Activated T-cell treated with anti-CD3 and anti-CD28 coated beads, Interleukin-2, amount 50 U/mL, for 72 hours (primary cell): ENCODE measurements at regions not wholly inside any gene's neighbourhood (a gene's known extent, or its start where the extent isn't known, plus 50 kb on each side); places are given as distances from the start of the nearest gene placed in this dataset.
A peak's percentile ranks its signal among the peaks of the same experiment; 100 is the strongest.
"Not testable (repeated sequence)": the region's sequence is repeated elsewhere in the genome, so short reads cannot be mapped to it uniquely, and the experiment has no call there.

ENCODE experiments used
- ATAC-seq, 2 donors: fragments of 150-1000 bp; cut with Tn5 transposase; replicated peaks in 1 of 2; 2 replicates each; pipeline ENCODE4 v1.10.0; 2021; ENCODE audit warnings: moderate library complexity in 2 of 2, mild to moderate bottlenecking in 1 of 2
- DNase-seq, 2 donors: peaks; one replicate each; pipeline ENCODE4 v3.0.0; 2021 to 2022; ENCODE audit warnings: mixed read lengths in 1 of 2
- H3K27ac Mint-ChIP-seq: one replicate; pipeline ENCODE4 v1.8.0; 2022; ENCODE audit warnings: mild to moderate bottlenecking, moderate library complexity, mixed read lengths
- H3K27me3 Mint-ChIP-seq: one replicate; pipeline ENCODE4 v1.8.0; 2022; ENCODE audit warnings: low read depth, mixed read lengths
- H3K36me3 Mint-ChIP-seq, 2 donors: one replicate each; pipeline ENCODE4 v1.8.0; 2022; ENCODE audit warnings: mixed read lengths in 2 of 2, mild to moderate bottlenecking in 1 of 2; ENCODE audit not compliant: insufficient read depth in 2 of 2
- H3K4me1 Mint-ChIP-seq: one replicate; pipeline ENCODE4 v1.8.0; 2022; ENCODE audit warnings: low read depth, mixed read lengths
- H3K4me3 Mint-ChIP-seq, 2 donors: one replicate each; pipeline ENCODE4 v1.8.0; 2022; ENCODE audit warnings: mild to moderate bottlenecking in 2 of 2, mixed read lengths in 2 of 2, moderate library complexity in 2 of 2
- H3K9me3 Mint-ChIP-seq, 2 donors: one replicate each; pipeline ENCODE4 v1.8.0; 2022; ENCODE audit warnings: mixed read lengths in 2 of 2

DNA sequence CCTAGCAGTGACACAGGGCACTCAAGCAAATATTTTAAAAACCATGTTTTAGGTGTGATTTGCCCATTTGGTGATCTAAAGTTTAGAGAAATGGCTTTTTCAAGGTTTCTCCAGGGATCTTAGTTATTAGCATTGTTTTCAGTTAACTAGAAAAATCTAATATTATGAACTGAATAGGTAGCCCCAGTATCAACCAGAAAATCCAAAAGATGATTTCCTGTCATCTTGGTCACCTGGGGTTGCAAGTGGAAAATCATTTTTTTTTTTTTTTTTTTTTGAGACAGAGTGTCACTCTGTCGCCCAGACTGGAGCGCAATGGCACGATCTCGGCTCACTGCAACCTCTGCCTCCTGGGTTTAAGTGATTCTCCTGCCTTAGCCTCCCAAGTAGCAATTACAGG is 106.6 kb upstream of the FMN2 start:
- Mint-ChIP-seq H3K4me3 (no peak overlapping the region), H3K27ac (no peak overlapping the region), H3K27me3 (no peaks in the 10 kb centered on the region), H3K36me3 (peaks cover 10 to 11% of the 10 kb centered on the region in 2 donors), H3K9me3 (peaks cover 14 to 15% of the 10 kb centered on the region in 2 donors), H3K4me1 (no peaks in the 10 kb centered on the region)
- no peak for DNase-seq
- no peak for ATAC-seq

DNA sequence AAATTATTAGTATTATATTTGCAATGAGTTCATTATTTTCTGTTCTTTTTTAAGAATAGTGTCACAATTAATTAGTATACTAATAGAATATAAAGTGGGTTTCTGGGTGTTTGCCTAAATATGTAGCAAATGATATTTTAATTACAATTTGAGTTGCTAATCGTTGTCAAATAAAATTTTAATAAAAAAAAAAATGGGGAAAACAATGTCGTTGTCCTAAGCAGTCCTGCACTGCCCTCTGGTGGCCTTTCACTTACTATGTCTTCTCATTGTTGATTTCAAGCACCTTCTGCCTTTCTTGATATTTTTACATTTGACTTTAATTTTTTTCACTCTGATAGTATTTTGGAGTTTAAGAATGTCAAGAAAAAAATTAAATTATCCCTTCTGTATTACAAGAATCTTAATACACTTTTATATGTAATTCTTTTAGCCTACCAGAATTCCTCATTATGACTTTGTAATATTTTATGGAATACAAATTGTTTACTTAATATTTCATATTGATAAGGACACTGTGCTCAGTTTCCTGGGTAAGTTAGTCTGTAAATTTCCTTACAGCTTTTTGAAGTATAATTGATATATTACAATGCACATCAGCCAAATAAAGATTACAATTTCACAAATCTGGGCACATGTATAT is 104.5 kb upstream of the FMN2 start:
- H3K27ac Mint-ChIP-seq: no peak overlapping the region
- no peak overlapping the region for H3K4me3 Mint-ChIP-seq
- H3K9me3 Mint-ChIP-seq: peaks cover 10 to 14% of the 10 kb centered on the region in 2 donors
- H3K4me1 Mint-ChIP-seq: no peaks in the 10 kb centered on the region
- DNase-seq (peak; percentile 16 to 30), ATAC-seq (no peak)
- H3K36me3 Mint-ChIP-seq: peaks cover 9 to 10% of the 10 kb centered on the region in 2 donors
- peaks cover 5% of the 10 kb centered on the region for H3K27me3 Mint-ChIP-seq

DNA sequence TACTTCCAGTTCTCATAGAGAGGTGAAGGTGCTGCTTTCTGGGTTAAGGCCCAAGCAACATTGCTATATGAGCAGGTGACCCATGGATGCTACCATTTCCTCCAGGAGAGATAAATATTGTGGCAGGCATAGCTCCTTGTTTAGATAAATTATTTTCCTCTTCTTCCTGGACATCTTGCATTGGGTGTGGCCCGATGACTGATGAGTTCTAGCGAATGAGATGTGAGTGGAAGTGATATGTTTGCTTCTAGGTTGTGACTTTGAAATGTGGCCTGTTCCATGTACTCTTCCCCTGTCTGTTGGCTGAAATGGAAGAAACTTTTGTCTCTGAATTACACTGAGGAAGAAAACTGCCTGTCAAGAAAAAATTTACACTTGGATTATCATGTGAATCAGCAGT is 101.7 kb upstream of the FMN2 start:
- no peak for ATAC-seq
- Mint-ChIP-seq H3K36me3 (peaks cover 4 to 7% of the 10 kb centered on the region in 2 donors), H3K4me3 (no peak overlapping the region), H3K9me3 (peaks cover 7 to 8% of the 10 kb centered on the region in 2 donors), H3K27me3 (peaks cover 21% of the 10 kb centered on the region), H3K27ac (no peak overlapping the region), H3K4me1 (no peaks in the 10 kb centered on the region)
- no peak for DNase-seq

DNA sequence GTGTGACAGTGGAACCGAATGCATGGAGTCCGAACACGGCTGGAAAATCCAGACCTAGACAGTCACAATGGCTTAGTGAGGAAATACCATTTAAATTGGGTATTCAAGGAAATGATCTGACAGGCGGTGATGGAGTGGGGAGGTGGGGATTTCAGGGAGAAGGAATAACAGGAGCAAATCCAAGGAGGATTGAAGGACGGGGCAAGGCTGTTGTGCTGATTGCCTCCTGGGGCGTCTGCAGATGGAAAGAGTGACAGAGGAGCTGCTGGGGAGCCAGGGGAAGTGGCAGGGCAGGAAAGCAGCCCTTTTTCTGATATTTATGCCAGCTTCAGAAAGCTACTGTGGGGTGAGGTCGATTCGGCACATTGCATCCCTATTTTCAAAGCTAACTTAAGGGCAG is 99.1 kb upstream of the FMN2 start:
- H3K4me3 Mint-ChIP-seq, H3K36me3 Mint-ChIP-seq, H3K9me3 Mint-ChIP-seq, ATAC-seq, H3K4me1 Mint-ChIP-seq, H3K27ac Mint-ChIP-seq, DNase-seq: not testable (repeated sequence)
- H3K27me3 Mint-ChIP-seq: peaks cover 44% of the 10 kb centered on the region

DNA sequence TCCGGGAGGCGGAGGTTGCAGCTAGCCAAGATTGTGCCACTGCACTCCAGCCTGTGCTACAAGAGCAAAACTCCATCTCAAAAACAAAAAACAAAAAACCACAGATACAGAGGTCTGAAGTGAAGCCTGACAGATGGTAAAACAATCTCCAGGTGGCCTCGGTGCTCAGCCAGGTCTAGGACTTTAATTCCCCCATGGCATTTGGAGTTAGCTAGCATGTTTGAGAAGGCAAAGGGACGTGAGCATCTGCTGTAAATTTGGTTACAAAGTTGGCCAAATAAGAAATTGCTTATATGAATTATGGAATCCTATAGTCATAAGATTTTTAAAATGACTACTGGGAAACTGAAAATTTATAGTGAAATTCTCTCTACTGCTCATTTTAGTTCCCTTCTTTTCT is 98.3 kb upstream of the FMN2 start:
- no peak overlapping the region for H3K4me3 Mint-ChIP-seq
- DNase-seq (no peak), ATAC-seq (no peak)
- H3K27ac Mint-ChIP-seq: no peak overlapping the region
- H3K27me3 Mint-ChIP-seq: peaks cover 48% of the 10 kb centered on the region
- no peaks in the 10 kb centered on the region for H3K36me3 Mint-ChIP-seq
- H3K9me3 Mint-ChIP-seq: no peaks in the 10 kb centered on the region
- H3K4me1 Mint-ChIP-seq: no peaks in the 10 kb centered on the region

DNA sequence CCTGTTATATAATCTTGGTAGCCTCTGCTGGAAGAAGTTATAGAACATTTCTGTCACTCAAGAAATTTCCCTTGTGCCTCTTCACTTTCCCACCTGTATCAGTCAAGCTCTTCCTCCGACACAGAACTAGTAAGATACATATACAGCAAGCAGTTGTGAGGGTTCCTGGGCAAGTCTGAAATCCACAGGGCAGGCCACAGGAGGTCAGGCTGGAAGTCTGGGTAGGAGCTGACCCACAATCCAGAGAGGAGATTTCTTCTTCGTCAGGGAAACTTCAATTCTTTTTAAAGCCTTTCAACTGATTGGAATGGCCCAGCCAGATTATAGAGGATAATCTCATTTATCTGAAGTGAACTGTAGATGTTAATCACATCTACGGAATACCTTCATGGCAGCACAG is 96.4 kb upstream of the FMN2 start:
- Mint-ChIP-seq H3K27me3 (peaks cover 65% of the 10 kb centered on the region), H3K4me3 (no peak overlapping the region), H3K36me3 (no peaks in the 10 kb centered on the region), H3K27ac (no peak overlapping the region), H3K4me1 (no peaks in the 10 kb centered on the region), H3K9me3 (no peaks in the 10 kb centered on the region)
- DNase-seq (no peak), ATAC-seq (no peak)

DNA sequence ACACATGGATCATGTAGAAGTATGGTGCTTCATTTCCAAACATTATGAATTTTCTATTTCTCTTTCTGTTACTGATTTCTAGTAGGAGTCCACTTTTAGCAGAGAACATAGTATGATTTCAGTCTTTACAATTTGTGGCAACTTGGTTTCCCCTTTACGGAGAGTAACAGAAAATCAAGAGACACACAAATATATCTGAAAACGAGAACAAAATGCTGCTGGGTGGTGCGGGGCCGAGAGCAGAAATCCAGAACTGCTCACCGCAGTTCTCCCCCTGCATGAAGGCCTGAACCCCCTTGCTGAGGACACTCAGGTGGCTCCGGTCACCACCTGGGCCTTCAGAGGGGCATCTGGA is 94.5 kb upstream of the FMN2 start:
- H3K4me1 Mint-ChIP-seq: no peaks in the 10 kb centered on the region
- H3K4me3 Mint-ChIP-seq: peak overlapping the region; percentile 40 to 54
- no peak overlapping the region for H3K27ac Mint-ChIP-seq
- no peak for DNase-seq
- H3K27me3 Mint-ChIP-seq: peaks cover 71% of the 10 kb centered on the region
- H3K36me3 Mint-ChIP-seq: no peaks in the 10 kb centered on the region
- H3K9me3 Mint-ChIP-seq: no peaks in the 10 kb centered on the region
- ATAC-seq: no peak

DNA sequence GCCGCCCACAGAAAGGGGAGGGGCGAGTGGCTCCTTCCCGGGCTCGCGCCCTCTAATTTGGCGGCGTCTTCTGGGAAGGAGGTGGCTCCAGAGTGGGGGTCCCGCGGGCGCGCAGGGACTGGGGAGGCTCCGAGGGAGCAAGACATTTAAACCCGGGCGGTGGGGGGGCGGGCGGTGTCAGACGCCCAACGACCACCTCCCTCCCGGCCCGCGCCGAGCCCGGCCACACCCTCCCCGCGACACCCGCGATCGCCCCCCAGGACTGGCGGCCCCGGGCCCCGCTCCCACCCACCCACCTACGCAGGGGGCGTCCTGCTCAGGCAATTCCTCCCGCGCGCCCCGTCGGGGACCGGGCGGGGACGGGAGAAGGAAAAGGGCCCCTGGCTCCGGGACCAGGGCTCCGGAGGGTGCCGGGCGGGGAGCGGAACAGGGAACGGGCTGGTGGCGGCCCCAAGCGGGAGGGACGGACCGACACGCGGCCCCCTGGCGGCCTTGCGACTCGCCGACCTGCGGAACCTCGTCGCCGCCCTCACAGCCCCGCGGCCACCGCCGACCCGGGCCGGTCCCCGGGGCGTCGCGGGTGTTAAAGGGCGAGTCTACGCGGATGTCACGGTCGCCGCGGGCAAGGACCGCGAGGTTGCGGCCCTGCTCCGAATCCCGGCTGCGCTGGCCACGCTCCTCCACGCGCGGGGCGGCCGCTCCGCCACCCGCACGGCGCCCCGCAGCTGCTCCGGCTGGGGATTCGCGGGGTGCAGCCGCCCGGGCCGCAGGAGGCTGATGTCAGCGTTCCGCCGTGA is 94.0 kb upstream of the FMN2 start:
- H3K4me3 Mint-ChIP-seq: peak overlapping the region; percentile 70
- H3K27ac Mint-ChIP-seq: no peak overlapping the region
- no peaks in the 10 kb centered on the region for H3K36me3 Mint-ChIP-seq
- ATAC-seq (peak in 1 of 2 donors; percentile 30), DNase-seq (peak; percentile 5 to 24)
- peaks cover 71% of the 10 kb centered on the region for H3K27me3 Mint-ChIP-seq
- no peaks in the 10 kb centered on the region for H3K4me1 Mint-ChIP-seq
- H3K9me3 Mint-ChIP-seq: no peaks in the 10 kb centered on the region

DNA sequence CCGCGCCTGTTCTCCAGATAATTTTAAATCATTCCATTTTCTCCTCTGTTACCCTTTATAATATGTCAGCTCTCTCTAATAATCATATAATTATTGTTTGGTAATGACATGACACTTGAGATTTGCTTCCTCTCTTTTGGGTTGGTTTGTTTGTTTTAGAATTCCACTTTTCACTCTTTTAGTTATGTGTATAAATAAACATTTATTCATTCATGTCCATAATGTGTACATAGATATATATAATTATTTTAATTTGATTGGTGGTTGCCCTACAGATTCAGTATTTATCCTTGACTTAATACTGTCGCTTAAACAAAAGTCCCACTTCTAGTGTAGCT is 93.4 kb upstream of the FMN2 start:
- no peak for DNase-seq
- H3K9me3 Mint-ChIP-seq: no peaks in the 10 kb centered on the region
- H3K27ac Mint-ChIP-seq: no peak overlapping the region
- H3K4me3 Mint-ChIP-seq: peak overlapping the region; percentile 70
- H3K27me3 Mint-ChIP-seq: peaks cover 67% of the 10 kb centered on the region
- no peaks in the 10 kb centered on the region for H3K4me1 Mint-ChIP-seq
- no peaks in the 10 kb centered on the region for H3K36me3 Mint-ChIP-seq
- ATAC-seq: no peak

DNA sequence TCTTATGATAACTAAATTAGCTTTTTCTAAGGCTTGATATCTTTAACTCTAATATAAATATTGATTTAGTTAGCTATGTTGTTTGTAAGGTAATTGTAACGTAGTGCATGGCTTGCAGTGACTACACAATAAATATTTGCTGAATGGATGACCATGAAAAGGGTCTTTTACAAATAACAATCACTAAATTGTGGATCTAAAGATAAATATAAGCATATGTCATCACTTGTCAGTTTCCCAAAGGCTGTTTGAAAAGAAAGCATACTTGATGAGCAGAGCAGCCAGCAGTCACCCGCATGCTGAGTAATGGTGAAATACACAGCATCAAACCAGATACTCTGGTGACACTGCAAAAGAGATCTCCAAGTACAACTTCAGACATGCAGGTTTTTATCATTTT is 92.5 kb upstream of the FMN2 start:
- Mint-ChIP-seq H3K27me3 (peaks cover 63% of the 10 kb centered on the region), H3K9me3 (no peaks in the 10 kb centered on the region), H3K4me3 (no peak overlapping the region), H3K36me3 (no peaks in the 10 kb centered on the region), H3K4me1 (no peaks in the 10 kb centered on the region), H3K27ac (no peak overlapping the region)
- DNase-seq (no peak), ATAC-seq (no peak)

DNA sequence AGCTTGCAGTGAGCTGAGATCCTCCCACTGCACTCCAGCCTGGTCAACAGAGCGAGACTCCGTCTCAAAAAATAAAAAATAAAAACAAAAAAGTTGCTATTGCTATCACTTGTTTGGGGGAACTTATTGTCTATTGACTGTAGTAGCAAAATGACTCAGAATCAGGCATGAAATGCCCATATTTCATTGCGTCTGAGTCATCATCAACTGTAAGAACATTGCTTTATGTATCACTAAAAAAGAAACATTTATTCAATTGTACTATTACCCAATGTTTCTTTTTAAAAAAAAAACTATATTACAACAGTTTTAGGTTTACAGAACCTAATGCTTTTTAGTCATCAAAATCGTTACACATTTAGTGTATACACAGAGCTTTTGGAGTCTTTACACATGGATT is 91.0 kb upstream of the FMN2 start:
- DNase-seq (no peak), ATAC-seq (peak in 1 of 2 donors; percentile 42)

DNA sequence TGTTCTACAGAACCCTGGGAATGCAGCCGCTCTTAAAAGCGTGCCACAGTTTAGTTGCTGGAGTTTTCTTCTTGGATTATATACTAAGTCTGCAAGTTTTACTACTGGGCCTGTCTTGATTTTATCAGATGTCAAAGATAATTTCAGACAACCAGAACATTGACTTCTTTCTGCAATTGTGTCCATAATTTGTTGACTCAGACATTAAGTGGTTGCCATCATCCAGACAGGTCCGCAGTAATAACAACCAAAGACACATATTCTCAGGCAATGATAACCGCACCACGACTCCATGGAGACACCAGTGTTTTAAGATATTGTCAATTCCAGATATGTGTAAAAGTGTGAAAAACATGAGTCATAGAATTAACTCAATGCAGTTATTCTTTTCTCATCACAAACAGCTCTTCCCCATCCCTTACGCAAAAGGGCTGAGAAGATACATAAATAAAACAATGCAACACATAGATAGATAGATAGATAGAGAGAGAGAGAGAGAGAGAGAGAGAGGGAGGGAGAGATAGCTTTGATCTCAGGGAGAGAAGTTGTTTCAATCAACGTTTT is 90.4 kb upstream of the FMN2 start:
- H3K9me3 Mint-ChIP-seq: no peaks in the 10 kb centered on the region
- no peak for DNase-seq
- H3K27me3 Mint-ChIP-seq: peaks cover 50% of the 10 kb centered on the region
- H3K4me3 Mint-ChIP-seq: no peak overlapping the region
- H3K4me1 Mint-ChIP-seq: no peaks in the 10 kb centered on the region
- ATAC-seq: no peak
- no peaks in the 10 kb centered on the region for H3K36me3 Mint-ChIP-seq
- H3K27ac Mint-ChIP-seq: no peak overlapping the region

More for the DNA sequence above, 91.0 kb upstream of the FMN2 start:
- Mint-ChIP-seq H3K4me3 (no peak overlapping the region), H3K9me3 (no peaks in the 10 kb centered on the region), H3K27ac (no peak overlapping the region), H3K4me1 (no peaks in the 10 kb centered on the region), H3K27me3 (peaks cover 55% of the 10 kb centered on the region), H3K36me3 (no peaks in the 10 kb centered on the region)

DNA sequence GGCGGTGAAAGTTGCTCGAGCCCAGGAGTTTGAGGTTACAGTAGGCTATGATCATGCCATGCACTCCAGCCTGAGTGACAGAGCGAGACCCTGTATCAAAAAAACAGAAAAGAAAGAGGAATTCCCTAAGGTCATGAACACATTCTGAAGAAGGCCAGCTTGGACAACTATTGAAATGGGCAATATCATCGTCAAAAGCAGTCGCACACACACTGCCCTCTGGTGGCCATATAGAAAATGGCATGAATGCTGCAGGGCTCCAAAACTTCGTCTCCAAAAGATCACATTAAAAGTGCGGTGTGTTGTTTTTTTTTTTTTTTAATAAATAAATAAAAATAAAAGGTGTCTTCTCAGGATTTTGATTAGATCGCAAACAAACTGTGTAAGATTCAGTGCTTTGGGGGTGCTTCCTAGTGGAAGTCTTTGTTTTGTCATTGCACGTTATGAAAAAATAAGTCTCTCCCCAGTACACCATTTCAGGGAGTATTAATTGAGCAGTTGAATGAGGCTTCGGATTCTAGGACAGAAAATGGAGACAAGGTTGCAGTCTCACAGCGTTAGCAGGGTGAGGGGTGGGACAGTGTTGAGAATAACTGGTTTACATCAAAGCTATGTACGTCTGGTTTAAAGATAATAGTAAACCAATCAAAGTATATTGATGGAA is 87.5 kb upstream of the FMN2 start:
- Mint-ChIP-seq H3K4me1 (no peaks in the 10 kb centered on the region), H3K4me3 (no peak overlapping the region), H3K9me3 (no peaks in the 10 kb centered on the region), H3K27me3 (peaks cover 28% of the 10 kb centered on the region), H3K27ac (no peak overlapping the region), H3K36me3 (no peaks in the 10 kb centered on the region)
- ATAC-seq: no peak
- peak in 1 of 2 donors; percentile 15 for DNase-seq
